IMR-90 (cell line): ENCODE measurements at regions not wholly inside any gene's neighbourhood (a gene's known extent, or its start where the extent isn't known, plus 50 kb on each side); places are given as distances from the start of the nearest gene placed in this dataset.

Experiments used
- ATAC-seq: fragments of 200-7000 bp; cut with Tn5 transposase; 2 replicates; pipeline ENCODE4 v1.9.1; 2020; ENCODE audit warnings: low read depth, mild to moderate bottlenecking, moderate library complexity
- BruUV-seq: library from RNA; stranded (reverse); fragments of 400-500 nt; replicated peaks from 2 replicates; lab custom pipeline; 2021; lab: Mats Ljungman, UMichigan
- CTCF ChIA-PET: fragments of 300-600 bp; formaldehyde crosslinking; extraction: SDS; loops from one replicate; lab custom pipeline; 2021; ENCODE audit warnings: antibody characterized with exemption; lab: Yijun Ruan, JAX
- POLR2A ChIA-PET: fragments of 300-600 bp; sonication (Branson Sonifier 250); formaldehyde crosslinking; loops from one replicate; lab custom pipeline; 2022; ENCODE audit warnings: antibody characterized with exemption; ENCODE audit not compliant: unreplicated experiment; lab: Charles Lee
- DNase-seq: peaks from one replicate; pipeline ENCODE4 v3.0.0; 2013
- H2AFZ ChIP-seq: replicated peaks from 2 replicates; pipeline ENCODE3; 2013; ENCODE audit warnings: low read length, mild to moderate bottlenecking; ENCODE audit not compliant: poor library complexity
- H2AK5ac ChIP-seq: 2 replicates; pipeline ENCODE4 v1.6.1; 2013; ENCODE audit warnings: low read depth, low read length, inconsistent platforms
- H2AK9ac ChIP-seq: replicated peaks from 2 replicates; pipeline ENCODE3; 2013; ENCODE audit warnings: mild to moderate bottlenecking, low read depth, low read length, moderate library complexity; ENCODE audit not compliant: poor library complexity
- H2BK120ac ChIP-seq: 2 replicates; pipeline ENCODE4 v1.6.1; 2013; ENCODE audit warnings: low read depth, low read length, inconsistent platforms
- H2BK15ac ChIP-seq: 3 replicates; pipeline ENCODE4 v1.6.1; 2013; ENCODE audit warnings: low read depth, low read length, inconsistent platforms
- H2BK20ac ChIP-seq: 2 replicates; pipeline ENCODE4 v1.6.1; 2013; ENCODE audit warnings: low read depth, mild to moderate bottlenecking, inconsistent platforms, low read length, moderate library complexity
- H2BK5ac ChIP-seq: 2 replicates; pipeline ENCODE4 v1.6.1; 2013; ENCODE audit warnings: mild to moderate bottlenecking, low read depth, low read length, inconsistent platforms; ENCODE audit not compliant: poor library complexity, severe bottlenecking
- H3K14ac ChIP-seq: replicated peaks from 2 replicates; pipeline ENCODE4 v1.6.1; 2013; ENCODE audit warnings: low read depth, low read length, inconsistent platforms
- H3K18ac ChIP-seq: 2 replicates; pipeline ENCODE4 v1.6.1; 2013; ENCODE audit warnings: low read depth, low read length, control low read depth
- H3K23ac ChIP-seq: 2 replicates; pipeline ENCODE4 v1.6.1; 2013; ENCODE audit warnings: low read depth, low read length, inconsistent platforms
- H3K27ac ChIP-seq: 2 replicates; pipeline ENCODE4 v1.5.1; 2013; ENCODE audit warnings: mild to moderate bottlenecking, control low read depth, low read length; ENCODE audit not compliant: insufficient read depth
- H3K27me3 ChIP-seq: 2 replicates; pipeline ENCODE4 v1.6.1; 2013; ENCODE audit warnings: low read length; ENCODE audit not compliant: control insufficient read depth, insufficient read depth
- H3K36me3 ChIP-seq: 2 replicates; pipeline ENCODE4 v1.6.1; 2013; ENCODE audit warnings: low read length, mixed read lengths; ENCODE audit not compliant: control insufficient read depth, insufficient read depth
- H3K4ac ChIP-seq: 2 replicates; pipeline ENCODE4 v1.6.1; 2013; ENCODE audit warnings: low read depth, low read length, inconsistent platforms
- H3K4me1 ChIP-seq: 2 replicates; pipeline ENCODE4 v1.6.1; 2013; ENCODE audit warnings: low read length, mixed read lengths; ENCODE audit not compliant: control insufficient read depth, insufficient read depth
- H3K4me2 ChIP-seq: 2 replicates; pipeline ENCODE4 v1.6.1; 2013; ENCODE audit warnings: low read depth, mild to moderate bottlenecking, control low read depth, low read length, moderate library complexity
- H3K4me3 ChIP-seq: 2 replicates; pipeline ENCODE4 v1.5.1; 2013; ENCODE audit warnings: low read depth, mild to moderate bottlenecking, control low read depth, low read length, moderate library complexity; ENCODE audit not compliant: insufficient read depth
- H3K56ac ChIP-seq: 2 replicates; pipeline ENCODE4 v1.6.1; 2013; ENCODE audit warnings: low read length, inconsistent platforms; ENCODE audit not compliant: insufficient read depth; ENCODE audit errors: extremely low read depth
- H3K79me1 ChIP-seq, 2 experiments: 2 replicates each; pipeline ENCODE4 v1.6.1; 2013; ENCODE audit warnings: low read length in 2 of 2, inconsistent platforms in 1 of 2, low read depth in 1 of 2
- H3K9ac ChIP-seq: 2 replicates; pipeline ENCODE4 v1.6.1; 2013; ENCODE audit warnings: low read depth, low read length, control low read depth
- H3K9me1 ChIP-seq: 2 replicates; pipeline ENCODE4 v1.6.1; 2013; ENCODE audit warnings: low read length, inconsistent platforms; ENCODE audit not compliant: insufficient read depth
- H3K9me3 ChIP-seq: 2 replicates; pipeline ENCODE4 v1.6.1; 2013; ENCODE audit warnings: low read length; ENCODE audit not compliant: control insufficient read depth, insufficient read depth
- H4K20me1 ChIP-seq: 2 replicates; pipeline ENCODE4 v1.6.1; 2013; ENCODE audit warnings: low read length, inconsistent platforms; ENCODE audit not compliant: insufficient read depth
- H4K5ac ChIP-seq: 2 replicates; pipeline ENCODE4 v1.6.1; 2013; ENCODE audit warnings: mild to moderate bottlenecking, low read depth, low read length, control low read depth
- H4K8ac ChIP-seq, 2 experiments: 2 replicates each; pipeline ENCODE4 v1.6.1; 2013; ENCODE audit warnings: low read depth in 2 of 2, low read length in 2 of 2, control low read depth in 1 of 2, inconsistent platforms in 1 of 2
- H4K91ac ChIP-seq: 2 replicates; pipeline ENCODE4 v1.6.1; 2013; ENCODE audit warnings: low read depth, low read length, inconsistent platforms; ENCODE audit not compliant: insufficient read depth
- MAFK ChIP-seq: IDR thresholded peaks from 2 replicates; pipeline ENCODE4 v1.6.1; 2012; ENCODE audit warnings: low read depth, low read length, improper control_type of control experiment
- MAZ ChIP-seq: IDR thresholded peaks from 2 replicates; pipeline ENCODE4 v1.6.1; 2012; ENCODE audit warnings: low read depth, mild to moderate bottlenecking, low read length, improper control_type of control experiment, moderate library complexity, borderline replicate concordance
- POLR2A ChIP-seq: IDR thresholded peaks from 2 replicates; pipeline ENCODE4 v1.6.1; 2012; ENCODE audit warnings: mild to moderate bottlenecking, low read depth, low read length
- RCOR1 ChIP-seq: IDR thresholded peaks from 2 replicates; pipeline ENCODE4 v1.6.1; 2012; ENCODE audit warnings: mild to moderate bottlenecking, low read length, improper control_type of control experiment; ENCODE audit not compliant: insufficient replicate concordance
- RFX5 ChIP-seq: IDR thresholded peaks from 2 replicates; pipeline ENCODE4 v1.8.0; 2012; ENCODE audit warnings: low read depth, mild to moderate bottlenecking, low read length, moderate library complexity
- SMC3 ChIP-seq: fragments of 150-350 bp; IDR thresholded peaks from 2 replicates; pipeline ENCODE4 v1.6.1; 2016; ENCODE audit warnings: low read depth, mild to moderate bottlenecking, antibody characterized with exemption, low read length, moderate library complexity
- WGBS, 2 experiments: methylation state at CpG; one replicate each; pipeline versions ENCODE4 v1.1.5 to v1.1.7; 2013; ENCODE audit warnings: missing lambda C conversion rate in 2 of 2; ENCODE audit not compliant: insufficient read length in 1 of 2; ENCODE audit errors: extremely low coverage in 2 of 2; 5-methylcytosine and 5-hydroxymethylcytosine counted together
- dilution Hi-C: fragments of 300-500 bp; cut with HindIII; formaldehyde crosslinking; loops from one replicate; pipeline ENCODE4 v1.14.3; 2018; ENCODE audit warnings: low sequenced_read_pairs; ENCODE audit not compliant: unreplicated experiment
- in situ Hi-C: fragments of 300-500 bp; cut with MboI; formaldehyde crosslinking; loops from 3 replicates; pipeline ENCODE4 v1.14.3; 2019; ENCODE audit warnings: low sequenced_read_pairs, inconsistent platforms, mixed read lengths
- intact Hi-C: fragments of 100-400 bp; cut with micrococcal nuclease; formaldehyde crosslinking; loops from 2 replicates; pipeline ENCODE4 v1.10.0; 2022
- TF ChIP-seq, protein P1 (sequence below): fragments of 150-350 bp; IDR thresholded peaks from 2 replicates; pipeline ENCODE4 v1.6.1; 2016; ENCODE audit warnings: low read depth, mild to moderate bottlenecking, low read length, moderate library complexity, borderline replicate concordance
- TF ChIP-seq, protein P2 (sequence below): fragments of 150-350 bp; IDR thresholded peaks from 2 replicates; pipeline ENCODE4 v1.6.1; 2017; ENCODE audit warnings: mild to moderate bottlenecking, antibody characterized with exemption, low read length, low read depth
- TF ChIP-seq, protein P3 (sequence below): conservative IDR thresholded peaks from 2 replicates; pipeline ENCODE4 v1.5.1; 2012; ENCODE audit warnings: mild to moderate bottlenecking, low read depth, low read length, improper control_type of control experiment

DNA sequence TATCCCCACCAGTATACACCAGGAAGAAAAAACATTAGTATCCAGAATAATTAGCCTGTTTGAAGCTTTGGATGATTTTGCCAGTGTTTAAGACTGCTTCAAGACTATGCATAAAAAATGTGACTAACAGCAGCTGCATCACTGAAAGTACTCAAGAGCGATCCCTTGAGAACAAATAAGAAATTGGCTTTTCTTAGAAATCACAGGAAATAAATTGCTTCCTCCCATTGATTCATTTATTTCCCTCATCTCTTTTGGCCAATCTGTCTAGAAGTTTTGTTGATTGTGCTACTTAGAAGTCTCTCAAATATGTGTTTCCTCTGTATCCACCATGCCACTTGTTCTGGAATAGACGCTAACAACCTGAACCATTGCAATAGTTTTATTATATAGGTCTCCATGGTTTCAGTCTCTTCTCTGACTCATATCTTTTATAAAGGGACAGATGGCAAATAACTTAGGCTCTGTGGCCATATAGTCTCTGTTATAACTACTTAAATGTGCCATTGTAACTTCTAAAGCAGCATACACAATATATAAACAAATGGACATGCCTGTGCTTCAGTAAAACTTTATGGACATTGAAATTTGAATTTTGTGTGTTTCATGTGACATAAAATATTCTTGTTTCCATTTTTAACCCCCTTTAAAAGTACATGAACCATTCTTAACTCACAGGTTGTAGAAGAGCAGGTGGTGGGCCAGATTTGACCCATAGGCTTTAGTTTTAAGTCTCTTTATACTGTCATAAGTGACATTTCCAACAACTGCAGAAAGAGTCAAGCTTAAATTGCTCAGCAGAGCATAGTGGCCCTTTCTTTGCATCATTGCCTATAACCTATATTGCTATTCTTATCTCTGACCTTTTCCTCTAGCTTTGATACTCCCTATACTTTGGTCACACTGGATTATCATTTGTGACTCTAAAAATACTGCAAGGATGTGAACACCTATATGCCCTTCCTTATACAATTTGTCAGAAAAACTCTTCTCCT lies 123.9 kb downstream of the MC4R start (continued):
- TF ChIP-seq RFX5: no peak

DNA sequence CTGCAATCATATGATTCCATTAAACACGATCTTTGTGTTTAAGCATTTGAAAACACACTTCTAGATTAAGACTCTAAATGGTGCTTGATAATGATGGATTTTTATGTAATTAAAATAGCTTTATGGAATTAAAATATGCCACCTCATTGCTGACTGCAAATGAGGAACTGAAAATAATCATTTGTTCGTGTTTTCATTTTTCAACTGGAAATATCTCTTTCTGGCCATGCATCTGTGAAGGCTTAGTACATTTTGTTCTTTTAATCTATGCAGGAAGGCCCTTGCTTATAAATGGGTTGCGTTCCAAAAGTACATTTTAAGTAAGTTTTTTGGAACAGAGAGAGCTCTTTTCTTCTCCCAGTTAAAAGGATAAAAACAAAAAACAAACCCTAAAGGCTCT lies 125.5 kb downstream of the MC4R start:
- Histone ChIP-seq H3K36me3 (no peaks in the 10 kb centered on the region), H2BK20ac (no peak overlapping the region), H2BK120ac (no peak overlapping the region), H3K27ac (no peak overlapping the region), H3K4me2 (no peak overlapping the region), H4K91ac (no peak overlapping the region), H3K4ac (no peak overlapping the region), H3K79me1 (no peaks in the 10 kb centered on the region), H2AFZ (no peak overlapping the region), H3K56ac (no peak overlapping the region), H3K18ac (no peak overlapping the region), H4K20me1 (no peaks in the 10 kb centered on the region), H3K9ac (no peak overlapping the region), H2AK5ac (no peak overlapping the region), H3K14ac (no peak overlapping the region), H4K5ac (no peak overlapping the region), H3K23ac (no peak overlapping the region), H3K9me3 (no peaks in the 10 kb centered on the region), H3K4me3 (no peak overlapping the region), H4K8ac (no peak overlapping the region), H3K9me1 (no peaks in the 10 kb centered on the region), H3K4me1 (no peaks in the 10 kb centered on the region), H2BK5ac (no peak overlapping the region), H3K27me3 (no peaks in the 10 kb centered on the region), H2AK9ac (no peak overlapping the region), H2BK15ac (no peak overlapping the region)
- dilution Hi-C loops (no loop called here), intact Hi-C loops (no loop called here), in situ Hi-C loops (no loop called here)
- CTCF ChIA-PET: no interaction called here
- DNase-seq: no peak
- TF ChIP-seq RCOR1: no peak
- no peak for TF ChIP-seq POLR2A
- no peak for TF ChIP-seq MAFK
- TF ChIP-seq SMC3: no peak
- TF ChIP-seq, protein P1, sequence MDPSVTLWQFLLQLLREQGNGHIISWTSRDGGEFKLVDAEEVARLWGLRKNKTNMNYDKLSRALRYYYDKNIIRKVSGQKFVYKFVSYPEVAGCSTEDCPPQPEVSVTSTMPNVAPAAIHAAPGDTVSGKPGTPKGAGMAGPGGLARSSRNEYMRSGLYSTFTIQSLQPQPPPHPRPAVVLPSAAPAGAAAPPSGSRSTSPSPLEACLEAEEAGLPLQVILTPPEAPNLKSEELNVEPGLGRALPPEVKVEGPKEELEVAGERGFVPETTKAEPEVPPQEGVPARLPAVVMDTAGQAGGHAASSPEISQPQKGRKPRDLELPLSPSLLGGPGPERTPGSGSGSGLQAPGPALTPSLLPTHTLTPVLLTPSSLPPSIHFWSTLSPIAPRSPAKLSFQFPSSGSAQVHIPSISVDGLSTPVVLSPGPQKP: no peak
- TF ChIP-seq, protein P2, sequence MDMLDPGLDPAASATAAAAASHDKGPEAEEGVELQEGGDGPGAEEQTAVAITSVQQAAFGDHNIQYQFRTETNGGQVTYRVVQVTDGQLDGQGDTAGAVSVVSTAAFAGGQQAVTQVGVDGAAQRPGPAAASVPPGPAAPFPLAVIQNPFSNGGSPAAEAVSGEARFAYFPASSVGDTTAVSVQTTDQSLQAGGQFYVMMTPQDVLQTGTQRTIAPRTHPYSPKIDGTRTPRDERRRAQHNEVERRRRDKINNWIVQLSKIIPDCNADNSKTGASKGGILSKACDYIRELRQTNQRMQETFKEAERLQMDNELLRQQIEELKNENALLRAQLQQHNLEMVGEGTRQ: no peak
- TF ChIP-seq MAZ: no peak
- TF ChIP-seq, protein P3, sequence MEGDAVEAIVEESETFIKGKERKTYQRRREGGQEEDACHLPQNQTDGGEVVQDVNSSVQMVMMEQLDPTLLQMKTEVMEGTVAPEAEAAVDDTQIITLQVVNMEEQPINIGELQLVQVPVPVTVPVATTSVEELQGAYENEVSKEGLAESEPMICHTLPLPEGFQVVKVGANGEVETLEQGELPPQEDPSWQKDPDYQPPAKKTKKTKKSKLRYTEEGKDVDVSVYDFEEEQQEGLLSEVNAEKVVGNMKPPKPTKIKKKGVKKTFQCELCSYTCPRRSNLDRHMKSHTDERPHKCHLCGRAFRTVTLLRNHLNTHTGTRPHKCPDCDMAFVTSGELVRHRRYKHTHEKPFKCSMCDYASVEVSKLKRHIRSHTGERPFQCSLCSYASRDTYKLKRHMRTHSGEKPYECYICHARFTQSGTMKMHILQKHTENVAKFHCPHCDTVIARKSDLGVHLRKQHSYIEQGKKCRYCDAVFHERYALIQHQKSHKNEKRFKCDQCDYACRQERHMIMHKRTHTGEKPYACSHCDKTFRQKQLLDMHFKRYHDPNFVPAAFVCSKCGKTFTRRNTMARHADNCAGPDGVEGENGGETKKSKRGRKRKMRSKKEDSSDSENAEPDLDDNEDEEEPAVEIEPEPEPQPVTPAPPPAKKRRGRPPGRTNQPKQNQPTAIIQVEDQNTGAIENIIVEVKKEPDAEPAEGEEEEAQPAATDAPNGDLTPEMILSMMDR: no peak
- TF ChIP-seq RFX5: no peak
- no TSS peak for BruUV-seq
- WGBS, 2 experiments: no CpG with 5 or more reads among the region's 3 CpGs
- POLR2A ChIA-PET: no interaction called here
- no peak for ATAC-seq
